ENCODE measurements at regions not wholly inside any gene's neighbourhood (a gene's known extent, or its start where the extent isn't known, plus 50 kb on each side); places are given as distances from the start of the nearest gene placed in this dataset.

GRCh38 chr5:98041661-98042060 is 731.8 kb upstream of the RGMB start:
- TF ChIP-seq CTCF (IDR thresholded peaks at IDR 0.05; ENCODE audit: control extremely low read depth, extremely low read depth, low read depth, missing control alignments): no peak
- no peak for DNase-seq (ENCODE audit: extremely low spot score)
- ChIA-PET POLR2A (no interaction called here), CTCF (no interaction called here)

- DNase-seq (ENCODE audit: extremely low spot score): no peak
- ChIA-PET CTCF (interaction anchor here (1.2 kb wide), 1 partner anchor 25 kb away, joined by 3 read pairs; no protein-coding TSS in a partner anchor), POLR2A (no interaction called here)
- TF ChIP-seq CTCF (IDR thresholded peaks at IDR 0.05; ENCODE audit: control extremely low read depth, extremely low read depth, low read depth, missing control alignments): no peak
Measured at GRCh38 chr5:98042521-98042920, 730.9 kb upstream of the RGMB start.

GRCh38 chr5:98042961-98043360 is 730.5 kb upstream of the RGMB start:
- no peak for TF ChIP-seq CTCF (IDR thresholded peaks at IDR 0.05; ENCODE audit: control extremely low read depth, extremely low read depth, low read depth, missing control alignments)
- ChIA-PET POLR2A (no interaction called here), CTCF (interaction anchor here (1.2 kb wide), 1 partner anchor 24 kb away, joined by 3 read pairs; no protein-coding TSS in a partner anchor)
- no peak for DNase-seq (ENCODE audit: extremely low spot score)

GRCh38 chr5:98050583-98050982 is 722.9 kb upstream of the RGMB start:
- no peak for DNase-seq (ENCODE audit: extremely low spot score)
- no peak for TF ChIP-seq CTCF (IDR thresholded peaks at IDR 0.05; ENCODE audit: control extremely low read depth, extremely low read depth, low read depth, missing control alignments)
- CTCF ChIA-PET: no interaction called here
- POLR2A ChIA-PET: no interaction called here

GRCh38 chr5:98053170-98053569 is 720.3 kb upstream of the RGMB start:
- DNase-seq (ENCODE audit: extremely low spot score): no peak
- CTCF ChIA-PET: no interaction called here

GRCh38 chr5:98060148-98060547 is 713.3 kb upstream of the RGMB start:
- DNase-seq (ENCODE audit: extremely low spot score): no peak
- TF ChIP-seq CTCF (IDR thresholded peaks at IDR 0.05; ENCODE audit: control extremely low read depth, extremely low read depth, low read depth, missing control alignments): no peak
- ChIA-PET CTCF (no interaction called here), POLR2A (no interaction called here)

More at GRCh38 chr5:98053170-98053569, 720.3 kb upstream of the RGMB start:
- POLR2A ChIA-PET: no interaction called here
- TF ChIP-seq CTCF (IDR thresholded peaks at IDR 0.05; ENCODE audit: control extremely low read depth, extremely low read depth, low read depth, missing control alignments): no peak

GRCh38 chr5:98064118-98064685 is 709.3 kb upstream of the RGMB start:
- TF ChIP-seq CTCF (IDR thresholded peaks at IDR 0.05; ENCODE audit: control extremely low read depth, extremely low read depth, low read depth, missing control alignments): no peak
- ChIA-PET CTCF (no interaction called here), POLR2A (no interaction called here)
- DNase-seq (ENCODE audit: extremely low spot score): no peak

All from GM10248 (cell line).